ENCODE measurements at regions not wholly inside any gene's neighbourhood (a gene's known extent, or its start where the extent isn't known, plus 50 kb on each side); places are given as distances from the start of the nearest gene placed in this dataset.

DNA sequence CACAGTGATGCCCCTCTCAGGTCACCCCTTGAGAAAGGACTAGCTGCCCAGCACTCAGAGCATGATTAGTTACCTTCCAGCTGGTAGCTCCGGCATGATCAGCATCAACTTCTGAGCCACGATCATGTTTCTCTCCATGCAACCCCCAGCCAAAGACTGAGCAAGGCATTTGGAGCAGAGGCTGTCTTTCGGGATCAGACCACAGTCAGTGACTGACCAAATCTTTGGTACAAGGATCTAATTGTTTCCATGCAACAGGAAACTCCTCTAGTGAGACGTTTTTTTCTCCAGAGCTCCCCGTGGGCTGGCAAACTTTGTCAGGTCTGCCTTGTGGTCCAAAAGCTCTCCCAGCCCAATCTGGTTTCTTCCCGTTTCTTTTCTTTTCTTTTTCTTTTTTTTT lies 244.3 kb downstream of the METTL4 start:
- Histone ChIP-seq H3F3A (ENCODE audit: insufficient read depth, low read length) (peaks cover 7% of the 10 kb centered on the region; the same call in 1 of the 2 replicates), H3K4me2 (ENCODE audit: low read depth, low read length) (no peak overlapping the region), H3K36me3 (replicated peaks; ENCODE audit: insufficient read depth, low read length) (no peaks in the 10 kb centered on the region), H3K27me3 (replicated peaks; ENCODE audit: insufficient read depth, low read length) (no peaks in the 10 kb centered on the region), H3K9ac (ENCODE audit: low read length) (no peak overlapping the region), H3K4me1 (ENCODE audit: low read length) (peaks cover 24% of the 10 kb centered on the region), H4K20me1 (ENCODE audit: insufficient read depth, low read length) (no peaks in the 10 kb centered on the region), H2AFZ (ENCODE audit: low read length) (no peak overlapping the region), H3K9me3 (replicated peaks; ENCODE audit: insufficient read depth, low read length) (no peaks in the 10 kb centered on the region), H3K27ac (ENCODE audit: low read length) (no peak overlapping the region), H3K9me2 (replicated peaks; ENCODE audit: insufficient read depth, low read length) (no peaks in the 10 kb centered on the region), H3K4me3 (ENCODE audit: low read length) (no peak overlapping the region), H3K79me2 (ENCODE audit: low read length) (no peaks in the 10 kb centered on the region)
- TF ChIP-seq EZH2 (optimal IDR thresholded peaks at IDR 0.05; ENCODE audit: low read depth, low read length) (no peak), EZH2phosphoT487 (IDR thresholded peaks at IDR 0.05; ENCODE audit: low read length) (no peak)
- TF ChIP-seq, protein P1, sequence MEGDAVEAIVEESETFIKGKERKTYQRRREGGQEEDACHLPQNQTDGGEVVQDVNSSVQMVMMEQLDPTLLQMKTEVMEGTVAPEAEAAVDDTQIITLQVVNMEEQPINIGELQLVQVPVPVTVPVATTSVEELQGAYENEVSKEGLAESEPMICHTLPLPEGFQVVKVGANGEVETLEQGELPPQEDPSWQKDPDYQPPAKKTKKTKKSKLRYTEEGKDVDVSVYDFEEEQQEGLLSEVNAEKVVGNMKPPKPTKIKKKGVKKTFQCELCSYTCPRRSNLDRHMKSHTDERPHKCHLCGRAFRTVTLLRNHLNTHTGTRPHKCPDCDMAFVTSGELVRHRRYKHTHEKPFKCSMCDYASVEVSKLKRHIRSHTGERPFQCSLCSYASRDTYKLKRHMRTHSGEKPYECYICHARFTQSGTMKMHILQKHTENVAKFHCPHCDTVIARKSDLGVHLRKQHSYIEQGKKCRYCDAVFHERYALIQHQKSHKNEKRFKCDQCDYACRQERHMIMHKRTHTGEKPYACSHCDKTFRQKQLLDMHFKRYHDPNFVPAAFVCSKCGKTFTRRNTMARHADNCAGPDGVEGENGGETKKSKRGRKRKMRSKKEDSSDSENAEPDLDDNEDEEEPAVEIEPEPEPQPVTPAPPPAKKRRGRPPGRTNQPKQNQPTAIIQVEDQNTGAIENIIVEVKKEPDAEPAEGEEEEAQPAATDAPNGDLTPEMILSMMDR (IDR thresholded peaks at IDR 0.05; ENCODE audit: low read length): no peak
- no peak for DNase-seq

DNA sequence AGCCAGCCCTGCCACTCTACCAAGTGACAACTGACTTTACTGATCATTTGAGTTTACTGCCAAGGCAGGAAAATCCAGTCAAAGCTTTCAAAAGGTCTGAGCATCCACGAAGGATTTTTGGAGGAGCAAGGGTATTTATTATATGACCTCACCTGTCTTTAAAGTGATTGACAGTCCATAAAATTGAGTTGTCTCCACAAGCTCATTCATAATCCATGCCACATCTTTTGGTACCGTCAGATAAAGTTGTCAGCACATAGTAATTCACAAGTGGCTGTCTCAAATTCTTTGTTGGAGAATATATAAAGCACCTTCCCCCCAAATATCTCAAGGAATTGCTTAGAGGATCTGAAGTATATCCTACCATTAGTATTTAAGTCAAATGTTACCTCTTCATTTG lies 240.5 kb downstream of the METTL4 start:
- Histone ChIP-seq H3K9me3 (replicated peaks; ENCODE audit: insufficient read depth, low read length) (no peaks in the 10 kb centered on the region), H3K27ac (ENCODE audit: low read length) (no peak overlapping the region), H3K9me2 (replicated peaks; ENCODE audit: insufficient read depth, low read length) (no peaks in the 10 kb centered on the region), H3K36me3 (replicated peaks; ENCODE audit: insufficient read depth, low read length) (no peaks in the 10 kb centered on the region), H3K9ac (ENCODE audit: low read length) (no peak overlapping the region), H3K4me1 (ENCODE audit: low read length) (peaks cover 22% of the 10 kb centered on the region), H3K4me3 (ENCODE audit: low read length) (no peak overlapping the region), H3K79me2 (ENCODE audit: low read length) (no peaks in the 10 kb centered on the region), H3K27me3 (replicated peaks; ENCODE audit: insufficient read depth, low read length) (no peaks in the 10 kb centered on the region), H4K20me1 (ENCODE audit: insufficient read depth, low read length) (no peaks in the 10 kb centered on the region), H3K4me2 (ENCODE audit: low read depth, low read length) (no peak overlapping the region), H2AFZ (ENCODE audit: low read length) (no peak overlapping the region), H3F3A (ENCODE audit: insufficient read depth, low read length) (peaks cover 7% of the 10 kb centered on the region; the same call in 1 of the 2 replicates)
- no peak for TF ChIP-seq EZH2 (optimal IDR thresholded peaks at IDR 0.05; ENCODE audit: low read depth, low read length)
- TF ChIP-seq, protein P1 (IDR thresholded peaks at IDR 0.05; ENCODE audit: low read length): no peak
- no peak for TF ChIP-seq EZH2phosphoT487 (IDR thresholded peaks at IDR 0.05; ENCODE audit: low read length)
- no peak for DNase-seq

DNA sequence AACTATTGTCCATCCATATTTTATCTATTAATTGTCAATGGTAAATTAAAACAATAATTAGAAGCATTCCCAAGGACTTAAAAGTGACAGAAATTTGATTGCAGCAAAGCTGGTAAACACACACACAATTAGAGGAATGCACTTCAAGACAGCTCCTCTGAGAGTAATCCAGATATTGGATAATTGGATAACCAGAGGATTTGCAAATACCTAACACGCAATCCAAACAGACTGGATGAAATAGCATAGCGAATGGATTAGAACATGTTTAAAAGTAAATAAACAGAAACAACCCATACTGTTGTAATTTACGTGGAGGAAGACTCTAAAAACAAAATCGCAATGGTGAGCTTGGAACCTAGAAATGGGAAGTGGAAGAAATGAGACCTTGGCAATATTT lies 239.8 kb downstream of the METTL4 start:
- no peak overlapping the region for H3K9ac ChIP-seq (ENCODE audit: low read length)

More for the DNA sequence above, 239.8 kb downstream of the METTL4 start:
- H3K79me2 ChIP-seq (ENCODE audit: low read length): no peaks in the 10 kb centered on the region
- no peaks in the 10 kb centered on the region for H3K9me2 ChIP-seq (replicated peaks; ENCODE audit: insufficient read depth, low read length)
- no peak overlapping the region for H3K4me3 ChIP-seq (ENCODE audit: low read length)
- H2AFZ ChIP-seq (ENCODE audit: low read length): no peak overlapping the region
- H3K9me3 ChIP-seq (replicated peaks; ENCODE audit: insufficient read depth, low read length): no peaks in the 10 kb centered on the region
- TF ChIP-seq, protein P1 (IDR thresholded peaks at IDR 0.05; ENCODE audit: low read length): no peak
- TF ChIP-seq EZH2 (optimal IDR thresholded peaks at IDR 0.05; ENCODE audit: low read depth, low read length) (no peak), EZH2phosphoT487 (IDR thresholded peaks at IDR 0.05; ENCODE audit: low read length) (no peak)
- no peak overlapping the region for H3K4me2 ChIP-seq (ENCODE audit: low read depth, low read length)
- no peaks in the 10 kb centered on the region for H3K27me3 ChIP-seq (replicated peaks; ENCODE audit: insufficient read depth, low read length)
- no peak for DNase-seq
- no peaks in the 10 kb centered on the region for H3K36me3 ChIP-seq (replicated peaks; ENCODE audit: insufficient read depth, low read length)
- peaks cover 4% of the 10 kb centered on the region; the same call in 1 of the 2 replicates for H3F3A ChIP-seq (ENCODE audit: insufficient read depth, low read length)
- no peaks in the 10 kb centered on the region for H4K20me1 ChIP-seq (ENCODE audit: insufficient read depth, low read length)
- H3K27ac ChIP-seq (ENCODE audit: low read length): no peak overlapping the region
- peaks cover 15% of the 10 kb centered on the region for H3K4me1 ChIP-seq (ENCODE audit: low read length)
